ENCODE measurements at regions not wholly inside any gene's neighbourhood (a gene's known extent, or its start where the extent isn't known, plus 50 kb on each side); places are given as distances from the start of the nearest gene placed in this dataset.

GRCh38 chr9:79154806-79155205 lies 417.0 kb upstream of the TLE4 start:
- TF ChIP-seq POLR2A (IDR thresholded peaks at IDR 0.05) (no peak), CTCF (IDR thresholded peaks at IDR 0.05) (no peak), EP300 (IDR thresholded peaks at IDR 0.05; ENCODE audit: low read depth) (no peak), POLR2AphosphoS5 (IDR thresholded peaks at IDR 0.05) (no peak)

Measured in transverse colon (tissue), 4 donors.